ENCODE measurements at regions not wholly inside any gene's neighbourhood (a gene's known extent, or its start where the extent isn't known, plus 50 kb on each side); places are given as distances from the start of the nearest gene placed in this dataset.

DNA sequence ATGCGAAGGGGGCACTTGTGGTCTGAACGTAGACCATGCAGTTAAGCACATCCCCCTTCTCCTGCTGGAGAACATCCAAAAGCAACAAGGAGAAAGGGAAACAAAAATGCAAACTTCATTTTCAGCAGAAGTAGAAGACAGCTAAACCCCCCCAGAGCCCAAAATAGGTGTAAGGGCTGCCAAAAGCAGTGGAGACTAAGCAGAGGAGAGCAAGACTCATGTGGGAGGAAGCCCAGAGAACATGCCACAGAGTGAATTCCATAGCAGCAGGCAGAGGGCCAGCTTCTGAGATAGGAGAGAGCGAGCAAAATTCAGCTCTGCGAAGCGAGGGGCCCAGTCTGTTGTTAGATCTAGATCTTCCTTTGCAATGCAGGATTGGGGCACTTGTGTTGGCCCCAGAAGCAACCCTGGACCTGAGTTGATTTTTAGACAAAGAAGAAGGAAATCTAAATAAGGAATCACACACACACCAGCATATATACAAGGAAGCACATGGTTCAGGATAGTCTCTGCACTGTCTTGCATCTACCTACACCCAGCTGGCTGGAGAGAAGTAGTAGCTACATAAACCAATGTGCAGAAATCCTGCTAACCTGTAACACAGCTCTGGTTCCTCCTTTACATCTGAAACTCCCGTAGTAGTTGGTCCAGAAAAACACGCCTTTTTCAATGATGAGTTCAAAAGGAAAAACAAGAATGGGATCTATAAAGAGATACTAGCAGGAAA is 199.6 kb downstream of the SPRY2 start:
- TF ChIP-seq EP300 (IDR thresholded peaks at IDR 0.05) (no peak), POLR2AphosphoS5 (IDR thresholded peaks at IDR 0.05) (no peak)
- TF ChIP-seq, protein P1, sequence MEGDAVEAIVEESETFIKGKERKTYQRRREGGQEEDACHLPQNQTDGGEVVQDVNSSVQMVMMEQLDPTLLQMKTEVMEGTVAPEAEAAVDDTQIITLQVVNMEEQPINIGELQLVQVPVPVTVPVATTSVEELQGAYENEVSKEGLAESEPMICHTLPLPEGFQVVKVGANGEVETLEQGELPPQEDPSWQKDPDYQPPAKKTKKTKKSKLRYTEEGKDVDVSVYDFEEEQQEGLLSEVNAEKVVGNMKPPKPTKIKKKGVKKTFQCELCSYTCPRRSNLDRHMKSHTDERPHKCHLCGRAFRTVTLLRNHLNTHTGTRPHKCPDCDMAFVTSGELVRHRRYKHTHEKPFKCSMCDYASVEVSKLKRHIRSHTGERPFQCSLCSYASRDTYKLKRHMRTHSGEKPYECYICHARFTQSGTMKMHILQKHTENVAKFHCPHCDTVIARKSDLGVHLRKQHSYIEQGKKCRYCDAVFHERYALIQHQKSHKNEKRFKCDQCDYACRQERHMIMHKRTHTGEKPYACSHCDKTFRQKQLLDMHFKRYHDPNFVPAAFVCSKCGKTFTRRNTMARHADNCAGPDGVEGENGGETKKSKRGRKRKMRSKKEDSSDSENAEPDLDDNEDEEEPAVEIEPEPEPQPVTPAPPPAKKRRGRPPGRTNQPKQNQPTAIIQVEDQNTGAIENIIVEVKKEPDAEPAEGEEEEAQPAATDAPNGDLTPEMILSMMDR (IDR thresholded peaks at IDR 0.05) = no peak
